DND-41 (cell line): ENCODE measurements at regions not wholly inside any gene's neighbourhood (a gene's known extent, or its start where the extent isn't known, plus 50 kb on each side); places are given as distances from the start of the nearest gene placed in this dataset.

Source experiments
- EZH2 ChIP-seq: IDR thresholded peaks from 3 replicates; pipeline ENCODE4 v1.6.1; 2012; ENCODE audit warnings: borderline replicate concordance, low read depth, mild to moderate bottlenecking, moderate library complexity, low read length, inconsistent platforms; ENCODE audit not compliant: severe bottlenecking
- TF ChIP-seq, protein P1 (sequence below): IDR thresholded peaks from 2 replicates; pipeline ENCODE4 v1.5.1; 2012; ENCODE audit warnings: borderline replicate concordance, low read length, moderate library complexity, mild to moderate bottlenecking; ENCODE audit not compliant: poor library complexity, severe bottlenecking; ENCODE audit errors: extremely low read depth

DNA sequence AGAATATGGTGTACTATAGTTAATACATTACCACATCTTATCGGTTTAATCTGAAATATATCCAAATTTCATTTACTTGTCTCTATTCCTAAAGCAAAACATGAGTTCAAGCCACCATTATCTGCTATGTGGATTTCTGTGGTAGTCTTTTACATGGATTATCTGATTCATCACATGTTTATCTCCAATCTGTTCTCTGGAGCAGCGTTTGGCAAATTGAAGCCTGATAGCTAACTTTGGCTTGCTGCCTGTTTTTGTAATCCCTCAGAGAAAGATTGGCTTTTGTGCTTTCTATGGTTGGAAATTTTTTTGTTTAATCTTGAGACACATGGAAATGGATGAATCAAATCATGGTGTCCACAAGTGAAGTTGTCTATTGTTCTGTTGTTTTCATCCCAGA, 274.3 kb downstream of the JRKL start:
- TF ChIP-seq, protein P1, sequence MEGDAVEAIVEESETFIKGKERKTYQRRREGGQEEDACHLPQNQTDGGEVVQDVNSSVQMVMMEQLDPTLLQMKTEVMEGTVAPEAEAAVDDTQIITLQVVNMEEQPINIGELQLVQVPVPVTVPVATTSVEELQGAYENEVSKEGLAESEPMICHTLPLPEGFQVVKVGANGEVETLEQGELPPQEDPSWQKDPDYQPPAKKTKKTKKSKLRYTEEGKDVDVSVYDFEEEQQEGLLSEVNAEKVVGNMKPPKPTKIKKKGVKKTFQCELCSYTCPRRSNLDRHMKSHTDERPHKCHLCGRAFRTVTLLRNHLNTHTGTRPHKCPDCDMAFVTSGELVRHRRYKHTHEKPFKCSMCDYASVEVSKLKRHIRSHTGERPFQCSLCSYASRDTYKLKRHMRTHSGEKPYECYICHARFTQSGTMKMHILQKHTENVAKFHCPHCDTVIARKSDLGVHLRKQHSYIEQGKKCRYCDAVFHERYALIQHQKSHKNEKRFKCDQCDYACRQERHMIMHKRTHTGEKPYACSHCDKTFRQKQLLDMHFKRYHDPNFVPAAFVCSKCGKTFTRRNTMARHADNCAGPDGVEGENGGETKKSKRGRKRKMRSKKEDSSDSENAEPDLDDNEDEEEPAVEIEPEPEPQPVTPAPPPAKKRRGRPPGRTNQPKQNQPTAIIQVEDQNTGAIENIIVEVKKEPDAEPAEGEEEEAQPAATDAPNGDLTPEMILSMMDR: no peak
- no peak for TF ChIP-seq EZH2
